Mesenteric fat pad (tissue), 1 donor: ENCODE measurements at regions not wholly inside any gene's neighbourhood (a gene's known extent, or its start where the extent isn't known, plus 50 kb on each side); places are given as distances from the start of the nearest gene placed in this dataset.
"Not testable (repeated sequence)": the region's sequence is repeated elsewhere in the genome, so short reads cannot be mapped to it uniquely, and the experiment has no call there.

Source experiments
- DNase-seq: peaks from one replicate; pipeline ENCODE4 v3.0.0-alpha.2; 2020; ENCODE audit warnings: low spot score
- donor health status: DM: yes; HTN: yes; CAD: no.

DNA sequence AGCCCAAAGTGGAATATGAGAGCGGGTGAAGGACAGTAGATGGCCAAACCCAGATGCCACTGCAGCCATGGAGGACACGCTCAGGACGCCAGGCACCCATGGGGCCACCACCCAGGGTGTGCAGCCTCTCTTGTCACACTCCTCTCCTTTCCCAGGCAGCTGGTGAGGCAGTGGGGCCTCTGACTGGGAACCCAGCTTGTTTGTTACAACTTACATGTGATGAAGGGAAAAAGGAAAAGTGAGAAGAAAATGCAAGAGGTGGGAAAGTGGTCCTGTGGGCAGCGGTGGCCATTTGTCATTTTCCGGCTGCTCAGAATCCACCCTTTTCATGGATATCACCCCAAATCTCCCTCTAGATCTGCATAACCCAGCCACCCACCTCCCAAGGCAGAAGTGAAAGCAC lies 62.7 kb upstream of the UNC5A start:
- peak; percentile 83 for DNase-seq

DNA sequence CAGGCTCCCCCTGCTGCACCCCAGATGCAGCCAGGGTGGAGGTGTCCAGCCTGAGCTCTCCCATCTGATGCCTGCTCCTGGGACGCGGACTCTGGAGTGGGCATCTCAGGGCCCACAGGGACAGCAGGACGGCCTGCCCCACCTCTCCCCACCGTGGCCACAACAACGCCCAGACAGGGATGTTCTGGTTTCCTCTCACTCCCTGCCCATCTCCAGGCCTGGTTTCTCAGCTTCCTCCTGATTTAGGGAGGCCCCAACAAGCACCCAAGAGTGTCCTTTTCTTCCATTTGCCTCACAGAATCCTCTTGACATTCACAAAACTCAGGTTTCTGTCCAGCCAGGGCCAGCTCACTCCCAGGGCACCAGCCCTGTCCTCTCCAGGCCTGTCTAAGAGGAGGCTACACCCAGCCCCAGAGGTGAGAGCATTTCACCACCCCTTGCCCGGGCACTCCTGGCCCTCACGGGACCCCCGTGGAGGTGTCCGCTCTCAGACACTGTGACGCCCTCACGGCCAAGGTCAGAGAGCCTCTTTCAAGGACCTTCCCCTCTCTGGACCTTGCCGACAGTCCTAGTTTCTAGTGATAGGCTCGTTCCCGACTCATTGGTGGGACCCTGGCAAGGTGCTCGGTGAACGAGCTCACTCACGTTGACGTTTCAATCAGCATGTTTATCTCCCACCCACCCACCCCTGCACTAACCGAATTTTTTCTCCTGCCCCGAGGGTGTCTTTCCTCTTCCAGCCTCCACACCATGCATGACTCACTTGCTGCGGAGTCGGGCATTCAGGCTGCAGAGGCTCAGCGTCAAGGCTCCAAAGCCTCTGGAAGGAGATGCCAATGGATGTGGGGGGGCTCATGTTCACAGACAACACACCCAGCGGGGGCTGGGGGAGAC lies 62.0 kb upstream of the UNC5A start:
- peak; percentile 84 for DNase-seq

DNA sequence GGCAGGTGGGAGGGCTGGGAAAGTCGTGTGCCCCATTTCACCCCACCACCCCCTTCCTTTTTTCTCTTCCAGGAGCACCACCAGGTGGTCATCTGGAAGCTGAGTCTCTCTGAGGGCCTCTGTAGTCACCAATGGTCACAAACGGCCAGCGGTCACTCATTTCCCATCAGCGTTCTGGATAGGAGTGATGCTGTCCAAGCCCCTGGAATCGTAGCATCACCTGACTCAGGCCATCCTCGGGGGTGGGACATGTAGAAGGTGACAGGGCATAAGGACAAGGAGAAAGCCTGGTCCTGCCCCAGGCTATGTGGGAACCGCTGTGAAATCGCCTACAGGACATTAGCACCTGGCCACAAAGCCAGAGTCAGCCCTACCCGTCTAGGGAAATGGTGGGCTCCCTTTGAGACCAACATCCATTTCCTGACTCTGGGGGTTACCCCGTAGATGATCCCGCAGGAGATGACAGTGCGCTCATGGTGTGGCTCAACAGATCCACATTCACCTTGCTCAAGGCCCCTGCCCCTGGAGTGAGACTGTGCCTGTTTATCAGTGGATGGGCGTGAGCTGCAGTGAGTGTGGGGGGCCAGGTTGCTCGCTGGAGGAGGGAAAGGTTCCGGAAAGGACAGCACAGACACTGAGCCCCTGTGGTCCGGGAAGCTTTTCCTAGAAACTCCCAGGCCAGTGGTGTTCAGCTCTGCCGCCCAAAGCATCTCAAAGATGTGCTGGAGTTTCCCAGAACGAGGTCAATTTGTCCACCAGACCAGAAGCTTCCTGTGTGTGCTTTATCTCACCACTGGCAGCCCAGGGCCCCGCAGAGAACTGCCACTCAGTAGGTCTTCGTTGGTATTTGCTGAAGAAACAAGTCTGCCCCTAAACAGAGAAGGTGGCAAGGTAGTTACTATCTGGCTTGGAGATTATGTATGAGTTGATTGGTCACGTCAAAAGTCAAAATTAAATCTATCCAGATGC lies 61.1 kb upstream of the UNC5A start:
- DNase-seq: peak; percentile 55

DNA sequence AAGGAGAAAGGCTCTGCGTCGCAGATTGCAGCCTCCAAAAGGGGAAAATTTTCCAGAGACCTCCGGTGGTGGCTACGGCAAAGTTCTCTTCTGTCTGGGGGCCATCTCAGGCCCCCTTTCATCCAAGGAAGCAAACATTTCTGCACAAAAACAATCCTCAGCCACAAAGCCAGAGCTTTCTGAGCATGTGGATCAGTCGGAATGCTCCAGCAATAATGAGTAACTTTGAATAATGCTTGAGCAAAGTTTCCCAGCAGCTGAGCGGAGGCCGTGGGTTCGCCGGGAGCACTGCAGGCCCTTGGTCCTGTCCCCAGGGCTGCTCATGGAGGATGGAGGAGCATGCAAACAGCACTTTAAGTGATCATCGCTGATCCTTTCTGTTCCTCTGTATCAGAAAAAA lies 60.2 kb upstream of the UNC5A start:
- no peak for DNase-seq

DNA sequence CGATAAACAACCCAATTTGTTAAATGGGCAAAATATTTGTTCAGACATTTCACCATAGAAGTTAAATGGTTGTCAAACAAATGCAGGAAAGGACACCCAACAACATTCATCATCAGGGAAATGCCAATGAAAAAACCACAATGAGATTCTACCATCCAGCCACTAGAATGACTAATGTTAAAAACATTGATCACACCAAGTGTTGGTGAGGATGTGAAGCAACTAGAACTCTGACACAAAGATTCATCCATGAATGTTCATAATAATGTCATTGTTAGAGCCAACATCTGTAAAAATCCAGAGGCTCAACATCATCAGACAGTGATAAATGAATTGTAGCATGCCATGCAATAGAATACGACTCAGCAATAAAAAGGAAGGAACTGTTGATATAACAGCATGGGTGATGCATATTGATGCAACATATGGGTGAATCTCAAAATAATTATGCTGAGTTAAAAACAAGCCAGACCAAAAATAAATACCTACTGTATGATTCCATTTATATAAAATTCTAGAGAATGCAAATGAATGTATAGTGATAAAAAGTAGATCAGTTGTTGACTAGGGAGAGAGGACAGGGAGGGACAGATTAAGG lies 55.9 kb upstream of the UNC5A start:
- DNase-seq: no peak

DNA sequence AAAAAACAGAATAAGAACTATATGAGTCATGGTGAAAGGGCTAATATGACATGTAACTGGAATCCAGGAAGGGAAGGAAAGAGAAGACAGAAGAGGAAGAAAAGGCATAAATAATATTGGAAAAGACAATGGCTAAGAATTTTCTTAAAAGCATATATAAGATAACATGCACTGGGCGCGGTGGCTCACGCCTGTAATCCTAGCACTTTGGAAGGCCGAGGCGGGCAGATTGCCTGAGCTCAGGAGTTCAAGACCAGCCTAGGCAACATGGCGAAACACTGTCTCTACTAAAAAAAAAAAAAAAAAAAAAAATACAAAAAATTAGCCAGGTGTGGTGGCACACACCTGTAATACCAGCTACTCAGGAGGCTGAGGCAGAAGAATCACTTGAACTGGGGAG lies 54.8 kb upstream of the UNC5A start:
- DNase-seq: not testable (repeated sequence)

DNA sequence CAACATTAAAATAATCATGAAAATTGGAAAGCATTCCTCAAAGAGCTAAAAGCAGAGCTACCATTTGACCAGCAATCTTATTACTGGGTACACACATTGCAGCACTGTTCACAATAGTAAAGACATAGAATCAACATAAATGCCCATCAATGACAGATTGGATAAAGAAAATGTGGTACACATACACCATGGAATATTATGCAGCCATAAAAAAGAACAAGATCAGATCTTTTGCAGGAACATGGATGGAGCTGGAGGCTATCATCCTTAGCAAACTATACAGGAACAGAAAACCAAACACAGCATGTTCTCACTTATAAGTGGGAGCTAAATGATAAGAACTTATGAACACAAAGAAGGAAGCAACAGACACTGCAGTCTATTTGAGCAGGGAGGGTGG lies 52.8 kb upstream of the UNC5A start:
- DNase-seq: not testable (repeated sequence)
